SK-N-SH (cell line): ENCODE measurements at regions not wholly inside any gene's neighbourhood (a gene's known extent, or its start where the extent isn't known, plus 50 kb on each side); places are given as distances from the start of the nearest gene placed in this dataset.
"Not testable (repeated sequence)": the region's sequence is repeated elsewhere in the genome, so short reads cannot be mapped to it uniquely, and the experiment has no call there.

Source experiments
- ELF1 ChIP-seq: IDR thresholded peaks from 2 replicates; pipeline ENCODE4 v1.4.0; 2012
- EZH2phosphoT487 ChIP-seq: fragments of 200-600 bp; sonication (generic); IDR thresholded peaks from 2 replicates; pipeline ENCODE4 v1.6.1; 2017; ENCODE audit warnings: low read depth, mixed run types, mild to moderate bottlenecking, antibody characterized with exemption, moderate library complexity, borderline replicate concordance
- FOSL2 ChIP-seq: IDR thresholded peaks from 2 replicates; pipeline ENCODE4 v1.4.0; 2012; ENCODE audit warnings: low read depth, mild to moderate bottlenecking, moderate library complexity, borderline replicate concordance
- GABPA ChIP-seq: IDR thresholded peaks from 2 replicates; pipeline ENCODE4 v1.4.0; 2012; ENCODE audit warnings: low read depth, mild to moderate bottlenecking
- GATA2 ChIP-seq: sonication (generic); formaldehyde crosslinking; IDR thresholded peaks from 2 replicates; pipeline ENCODE4 v1.5.0; 2020; ENCODE audit warnings: mild to moderate bottlenecking, missing genetic modification reagents
- NRF1 ChIP-seq: IDR thresholded peaks from 2 replicates; pipeline ENCODE4 v1.6.1; 2012; ENCODE audit warnings: low read depth, mild to moderate bottlenecking, low read length
- POLR2AphosphoS5 ChIP-seq: IDR thresholded peaks from 2 replicates; pipeline ENCODE4 v1.6.1; 2012; ENCODE audit warnings: low read depth, low read length
- RAD21 ChIP-seq: IDR thresholded peaks from 2 replicates; pipeline ENCODE4 v1.6.1; 2012; ENCODE audit warnings: mild to moderate bottlenecking, low read length
- SMC3 ChIP-seq: IDR thresholded peaks from 2 replicates; pipeline ENCODE4 v1.6.1; 2012; ENCODE audit warnings: low read depth, low read length, improper control_type of control experiment
- TF ChIP-seq, protein P1 (sequence below): fragments of 200-600 bp; sonication (generic); IDR thresholded peaks from 2 replicates; pipeline ENCODE4 v1.6.1; 2017; ENCODE audit warnings: antibody characterized with exemption, mild to moderate bottlenecking, moderate library complexity
- TF ChIP-seq, protein P2 (sequence below): IDR thresholded peaks from 2 replicates; pipeline ENCODE4; 2012

DNA sequence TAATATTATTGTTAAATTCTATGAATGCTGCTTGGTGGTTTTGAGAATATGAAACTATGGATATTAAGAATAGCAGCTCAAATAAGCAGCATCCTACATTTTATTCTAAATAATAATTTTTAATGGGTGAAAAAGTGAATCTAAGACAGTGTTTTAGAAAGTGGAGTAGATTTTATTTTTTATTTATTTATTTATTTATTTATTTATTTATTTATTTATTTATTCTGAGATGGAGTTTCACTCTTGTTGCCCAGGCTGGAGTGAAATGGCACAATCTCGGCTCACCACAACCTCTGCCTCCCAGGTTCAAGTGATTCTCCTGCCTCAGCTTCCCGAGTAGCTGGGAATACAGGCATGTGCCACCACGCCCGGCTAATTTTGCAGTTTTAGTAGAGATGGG, 1199.4 kb downstream of the EPHA7 start:
- TF ChIP-seq, protein P1, sequence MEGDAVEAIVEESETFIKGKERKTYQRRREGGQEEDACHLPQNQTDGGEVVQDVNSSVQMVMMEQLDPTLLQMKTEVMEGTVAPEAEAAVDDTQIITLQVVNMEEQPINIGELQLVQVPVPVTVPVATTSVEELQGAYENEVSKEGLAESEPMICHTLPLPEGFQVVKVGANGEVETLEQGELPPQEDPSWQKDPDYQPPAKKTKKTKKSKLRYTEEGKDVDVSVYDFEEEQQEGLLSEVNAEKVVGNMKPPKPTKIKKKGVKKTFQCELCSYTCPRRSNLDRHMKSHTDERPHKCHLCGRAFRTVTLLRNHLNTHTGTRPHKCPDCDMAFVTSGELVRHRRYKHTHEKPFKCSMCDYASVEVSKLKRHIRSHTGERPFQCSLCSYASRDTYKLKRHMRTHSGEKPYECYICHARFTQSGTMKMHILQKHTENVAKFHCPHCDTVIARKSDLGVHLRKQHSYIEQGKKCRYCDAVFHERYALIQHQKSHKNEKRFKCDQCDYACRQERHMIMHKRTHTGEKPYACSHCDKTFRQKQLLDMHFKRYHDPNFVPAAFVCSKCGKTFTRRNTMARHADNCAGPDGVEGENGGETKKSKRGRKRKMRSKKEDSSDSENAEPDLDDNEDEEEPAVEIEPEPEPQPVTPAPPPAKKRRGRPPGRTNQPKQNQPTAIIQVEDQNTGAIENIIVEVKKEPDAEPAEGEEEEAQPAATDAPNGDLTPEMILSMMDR: not testable (repeated sequence)
- TF ChIP-seq NRF1; FOSL2; ELF1; POLR2AphosphoS5; GABPA; EZH2phosphoT487; RAD21; SMC3; GATA2 (CRISPR knock-in tag): not testable (repeated sequence)
- TF ChIP-seq, protein P2, sequence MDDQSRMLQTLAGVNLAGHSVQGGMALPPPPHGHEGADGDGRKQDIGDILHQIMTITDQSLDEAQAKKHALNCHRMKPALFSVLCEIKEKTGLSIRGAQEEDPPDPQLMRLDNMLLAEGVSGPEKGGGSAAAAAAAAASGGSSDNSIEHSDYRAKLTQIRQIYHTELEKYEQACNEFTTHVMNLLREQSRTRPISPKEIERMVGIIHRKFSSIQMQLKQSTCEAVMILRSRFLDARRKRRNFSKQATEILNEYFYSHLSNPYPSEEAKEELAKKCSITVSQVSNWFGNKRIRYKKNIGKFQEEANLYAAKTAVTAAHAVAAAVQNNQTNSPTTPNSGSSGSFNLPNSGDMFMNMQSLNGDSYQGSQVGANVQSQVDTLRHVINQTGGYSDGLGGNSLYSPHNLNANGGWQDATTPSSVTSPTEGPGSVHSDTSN: not testable (repeated sequence)
